ENCODE measurements at regions not wholly inside any gene's neighbourhood (a gene's known extent, or its start where the extent isn't known, plus 50 kb on each side); places are given as distances from the start of the nearest gene placed in this dataset.

DNA sequence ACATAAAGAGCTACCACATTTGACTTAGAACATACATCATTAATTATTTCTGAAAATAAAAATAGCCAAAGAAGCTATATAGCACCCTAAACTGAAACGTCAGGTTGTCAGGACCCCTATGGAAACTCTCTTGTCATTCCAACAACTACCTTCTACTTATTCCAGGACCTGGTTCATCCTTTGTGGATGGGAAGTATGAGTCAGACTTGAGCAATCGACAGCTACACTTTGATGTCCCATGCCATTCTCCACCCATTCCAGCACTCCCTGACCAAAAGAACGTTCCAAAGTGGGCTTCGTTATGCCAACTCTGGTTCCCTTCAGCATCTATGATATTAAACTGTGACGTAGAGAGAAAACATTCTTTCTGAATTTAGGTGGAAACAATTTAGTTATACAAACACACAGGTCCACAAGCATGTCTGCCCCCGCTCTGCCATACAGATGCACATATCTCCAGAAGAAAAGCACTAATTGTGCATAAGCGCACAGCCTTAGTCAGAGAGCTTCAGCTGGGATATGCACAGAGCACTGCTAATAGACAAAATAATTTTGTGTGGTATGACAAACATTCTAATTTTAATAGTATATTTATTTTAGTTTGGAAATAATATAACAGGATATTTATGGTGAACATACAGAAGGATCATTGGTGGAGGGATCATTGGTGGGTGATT, 723.1 kb upstream of the B3GALT2 start:
- DNase-seq (no peak), FAIRE-seq (no peak)
- TF ChIP-seq, protein P1, sequence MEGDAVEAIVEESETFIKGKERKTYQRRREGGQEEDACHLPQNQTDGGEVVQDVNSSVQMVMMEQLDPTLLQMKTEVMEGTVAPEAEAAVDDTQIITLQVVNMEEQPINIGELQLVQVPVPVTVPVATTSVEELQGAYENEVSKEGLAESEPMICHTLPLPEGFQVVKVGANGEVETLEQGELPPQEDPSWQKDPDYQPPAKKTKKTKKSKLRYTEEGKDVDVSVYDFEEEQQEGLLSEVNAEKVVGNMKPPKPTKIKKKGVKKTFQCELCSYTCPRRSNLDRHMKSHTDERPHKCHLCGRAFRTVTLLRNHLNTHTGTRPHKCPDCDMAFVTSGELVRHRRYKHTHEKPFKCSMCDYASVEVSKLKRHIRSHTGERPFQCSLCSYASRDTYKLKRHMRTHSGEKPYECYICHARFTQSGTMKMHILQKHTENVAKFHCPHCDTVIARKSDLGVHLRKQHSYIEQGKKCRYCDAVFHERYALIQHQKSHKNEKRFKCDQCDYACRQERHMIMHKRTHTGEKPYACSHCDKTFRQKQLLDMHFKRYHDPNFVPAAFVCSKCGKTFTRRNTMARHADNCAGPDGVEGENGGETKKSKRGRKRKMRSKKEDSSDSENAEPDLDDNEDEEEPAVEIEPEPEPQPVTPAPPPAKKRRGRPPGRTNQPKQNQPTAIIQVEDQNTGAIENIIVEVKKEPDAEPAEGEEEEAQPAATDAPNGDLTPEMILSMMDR (IDR thresholded peaks at IDR 0.05; ENCODE audit: borderline replicate concordance, extremely low read depth, insufficient read depth) = no peak
- no peak overlapping the region for H3K27ac ChIP-seq (ENCODE audit: low read depth in 2 of 2, low read length in 2 of 2)
- H3K4me3 ChIP-seq (ENCODE audit: low read length in 3 of 3) = no peak overlapping the region
- H3K36me3 ChIP-seq (ENCODE audit: control insufficient read depth in 2 of 3, insufficient read depth in 3 of 3, low read length in 3 of 3) = no peaks in the 10 kb centered on the region
- H3K4me1 ChIP-seq (ENCODE audit: control insufficient read depth in 2 of 3, insufficient read depth in 2 of 3, low read depth in 1 of 3, low read length in 3 of 3) = no peaks in the 10 kb centered on the region
- no peak overlapping the region for H3K9ac ChIP-seq (ENCODE audit: low read length in 3 of 3)
- H3K9me3 ChIP-seq (ENCODE audit: control insufficient read depth in 2 of 3, insufficient read depth in 1 of 3, low read length in 3 of 3) = no peaks in the 10 kb centered on the region
- H3K27me3 ChIP-seq (ENCODE audit: control insufficient read depth, insufficient read depth, low read length) = no peaks in the 10 kb centered on the region
- intact Hi-C loops (cut with DNase I) = no loop called here

DNA sequence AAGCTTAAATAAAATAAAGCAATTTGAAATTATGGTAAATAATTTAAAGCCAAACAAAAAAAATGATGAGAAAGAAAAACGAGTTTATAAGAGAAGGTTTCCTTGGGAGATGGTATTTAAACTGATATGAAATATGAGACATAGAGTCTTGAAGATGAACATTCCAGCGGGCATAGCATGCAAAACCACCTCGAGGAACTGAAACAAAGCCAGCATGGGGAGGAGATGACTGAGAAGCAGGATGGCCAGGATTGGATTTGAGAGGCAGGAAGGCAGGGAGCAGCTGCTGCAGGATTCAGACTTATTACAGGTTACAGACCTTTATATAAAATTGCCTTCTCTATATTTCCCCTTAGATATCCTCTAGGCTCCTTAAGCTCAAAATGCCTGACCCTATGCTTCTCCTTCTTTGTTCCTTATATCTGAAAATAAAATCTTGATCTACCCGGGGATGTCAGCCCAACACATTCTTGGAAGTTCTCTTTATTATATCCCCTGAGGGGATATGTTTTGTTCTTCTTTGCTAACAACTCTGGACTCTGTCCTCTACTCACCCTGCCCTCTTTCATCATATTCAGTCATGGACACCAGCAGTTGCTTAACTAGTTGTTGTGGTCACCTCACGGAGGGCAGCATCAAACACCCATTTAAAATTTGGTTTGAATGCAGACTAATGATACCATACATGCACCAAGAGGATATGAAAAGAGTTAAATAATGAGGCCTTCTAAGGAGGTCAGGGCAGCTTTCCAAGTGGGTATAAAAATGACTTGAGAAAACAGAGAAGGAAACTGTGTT, 719.1 kb upstream of the B3GALT2 start:
- intact Hi-C loops (cut with DNase I) = no loop called here
- TF ChIP-seq, protein P1 (IDR thresholded peaks at IDR 0.05; ENCODE audit: borderline replicate concordance, extremely low read depth, insufficient read depth) = no peak
- FAIRE-seq = no peak

DNA sequence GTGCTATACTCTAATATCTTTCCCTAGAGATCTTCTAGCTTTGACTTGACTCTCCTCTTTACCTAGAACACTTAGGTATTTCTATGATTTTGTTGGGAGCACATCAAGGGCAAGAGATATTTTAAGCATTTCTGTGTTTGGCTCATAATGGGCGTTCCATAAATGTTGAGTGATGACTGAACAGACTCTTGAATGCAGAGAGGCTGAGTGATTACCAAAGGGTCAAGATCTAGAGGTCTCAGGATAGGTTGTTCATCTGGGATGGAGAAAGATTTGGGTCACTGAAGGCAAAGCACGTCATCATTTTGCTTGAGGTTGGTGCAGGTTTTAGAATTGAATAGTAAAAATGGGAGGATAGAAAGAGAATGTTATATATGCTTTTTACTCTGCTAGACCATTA, 705.4 kb upstream of the B3GALT2 start:
- intact Hi-C loops (cut with DNase I) = no loop called here
- TF ChIP-seq, protein P1 (IDR thresholded peaks at IDR 0.05; ENCODE audit: borderline replicate concordance, extremely low read depth, insufficient read depth) = no peak
- H3K27me3 ChIP-seq (ENCODE audit: control insufficient read depth, insufficient read depth, low read length) = no peaks in the 10 kb centered on the region
- no peaks in the 10 kb centered on the region for H3K4me1 ChIP-seq (ENCODE audit: control insufficient read depth in 2 of 3, insufficient read depth in 2 of 3, low read depth in 1 of 3, low read length in 3 of 3)
- no peaks in the 10 kb centered on the region for H3K9me3 ChIP-seq (ENCODE audit: control insufficient read depth in 2 of 3, insufficient read depth in 1 of 3, low read length in 3 of 3)
- no peak for DNase-seq
- H3K36me3 ChIP-seq (ENCODE audit: control insufficient read depth in 2 of 3, insufficient read depth in 3 of 3, low read length in 3 of 3) = no peaks in the 10 kb centered on the region
- no peak overlapping the region for H3K4me3 ChIP-seq (ENCODE audit: low read length in 3 of 3)
- no peak overlapping the region for H3K9ac ChIP-seq (ENCODE audit: low read length in 3 of 3)
- no peak overlapping the region for H3K27ac ChIP-seq (ENCODE audit: low read depth in 2 of 2, low read length in 2 of 2)
- no peak for FAIRE-seq

More for the DNA sequence above, 719.1 kb upstream of the B3GALT2 start:
- H3K36me3 ChIP-seq (ENCODE audit: control insufficient read depth in 2 of 3, insufficient read depth in 3 of 3, low read length in 3 of 3) = no peaks in the 10 kb centered on the region
- no peaks in the 10 kb centered on the region for H3K4me1 ChIP-seq (ENCODE audit: control insufficient read depth in 2 of 3, insufficient read depth in 2 of 3, low read depth in 1 of 3, low read length in 3 of 3)
- no peak overlapping the region for H3K4me3 ChIP-seq (ENCODE audit: low read length in 3 of 3)
- H3K27me3 ChIP-seq (ENCODE audit: control insufficient read depth, insufficient read depth, low read length) = no peaks in the 10 kb centered on the region
- H3K9ac ChIP-seq (ENCODE audit: low read length in 3 of 3) = no peak overlapping the region
- no peak overlapping the region for H3K27ac ChIP-seq (ENCODE audit: low read depth in 2 of 2, low read length in 2 of 2)
- no peaks in the 10 kb centered on the region for H3K9me3 ChIP-seq (ENCODE audit: control insufficient read depth in 2 of 3, insufficient read depth in 1 of 3, low read length in 3 of 3)
- DNase-seq = no peak

Measured in kidney (tissue), 13 donors.